PFSK-1 (cell line): ENCODE measurements at regions not wholly inside any gene's neighbourhood (a gene's known extent, or its start where the extent isn't known, plus 50 kb on each side); places are given as distances from the start of the nearest gene placed in this dataset.

Experiments used
- POLR2AphosphoS5 ChIP-seq: IDR thresholded peaks from 2 replicates; pipeline ENCODE4 v1.6.1; 2012; ENCODE audit warnings: low read depth, mild to moderate bottlenecking, control low read depth, low read length, moderate library complexity
- TAF1 ChIP-seq: IDR thresholded peaks from 2 replicates; pipeline ENCODE4 v1.6.1; 2012; ENCODE audit warnings: low read length, control low read depth, borderline replicate concordance; ENCODE audit not compliant: insufficient read depth

DNA sequence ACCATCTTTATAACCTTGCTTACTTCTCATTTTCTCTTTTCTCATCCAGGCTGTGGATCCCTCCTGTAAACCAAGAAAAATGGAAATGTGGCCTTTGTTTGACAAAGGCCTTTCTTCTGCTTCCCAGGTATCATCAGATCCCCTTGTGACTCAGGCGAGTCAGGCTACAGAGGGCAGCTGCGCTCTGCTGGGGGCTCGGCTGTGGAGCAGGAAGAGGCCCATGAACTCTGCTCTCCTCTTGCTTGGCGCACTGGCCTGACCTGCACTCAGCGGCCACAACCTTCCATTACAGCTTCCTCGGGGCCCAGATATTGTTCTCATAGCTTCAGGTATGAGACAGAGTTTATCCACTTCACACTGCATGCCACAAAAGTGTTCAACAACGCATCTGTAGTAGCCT, 457.6 kb upstream of the COBL start:
- TF ChIP-seq POLR2AphosphoS5 (no peak), TAF1 (no peak)
